Stomach smooth muscle (tissue), 2 donors: ENCODE measurements at regions not wholly inside any gene's neighbourhood (a gene's known extent, or its start where the extent isn't known, plus 50 kb on each side); places are given as distances from the start of the nearest gene placed in this dataset.
"Not testable (repeated sequence)": the region's sequence is repeated elsewhere in the genome, so short reads cannot be mapped to it uniquely, and the experiment has no call there.

Experiments used
- H3K27ac ChIP-seq: one replicate; pipeline ENCODE4 v1.7.0; 2013; ENCODE audit warnings: mild to moderate bottlenecking, low read length, inconsistent platforms
- H3K27me3 ChIP-seq, 2 donors: one replicate each; pipeline ENCODE4 v1.7.0; 2013; ENCODE audit warnings: low read length in 2 of 2; ENCODE audit not compliant: insufficient read depth in 2 of 2, control insufficient read depth in 1 of 2
- H3K36me3 ChIP-seq, 2 donors: one replicate each; pipeline ENCODE4 v1.7.0; 2013; ENCODE audit warnings: low read length in 2 of 2; ENCODE audit not compliant: control insufficient read depth in 2 of 2, insufficient read depth in 2 of 2
- H3K4me1 ChIP-seq: one replicate; pipeline ENCODE4 v1.7.0; 2013; ENCODE audit warnings: low read length; ENCODE audit not compliant: control insufficient read depth, insufficient read depth
- H3K4me3 ChIP-seq, 2 donors: one replicate each; pipeline ENCODE4 v1.7.0; 2013; ENCODE audit warnings: low read length in 2 of 2
- H3K9ac ChIP-seq, 2 donors: one replicate each; pipeline ENCODE4 v1.7.0; 2013; ENCODE audit warnings: low read length in 2 of 2, mild to moderate bottlenecking in 1 of 2
- H3K9me3 ChIP-seq, 2 donors: one replicate each; pipeline ENCODE4 v1.7.0; 2013; ENCODE audit warnings: low read length in 2 of 2; ENCODE audit not compliant: control insufficient read depth in 2 of 2
- donor health status: healthy.
- donor health status: Pancreatic carcinoma.

DNA sequence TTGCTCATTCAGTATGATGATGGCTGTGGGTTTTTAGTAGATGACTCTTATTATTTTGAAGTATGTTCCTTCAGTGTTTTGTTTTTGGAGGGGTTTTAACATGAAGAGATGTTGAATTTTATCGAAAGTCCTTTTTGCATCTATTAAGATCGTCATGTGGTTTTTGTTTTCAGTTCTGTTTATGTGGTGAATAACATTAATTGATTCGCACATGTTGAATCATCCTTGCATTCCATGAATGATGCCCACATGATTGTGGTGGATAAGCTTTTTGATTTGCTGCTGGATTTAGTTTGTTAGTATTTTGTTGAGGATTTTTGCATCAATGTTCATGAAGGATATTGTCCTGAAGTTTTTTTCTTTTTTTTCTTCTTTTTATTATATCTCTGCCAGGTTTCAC, 347.4 kb upstream of the EPHA5 start:
- no peaks in the 10 kb centered on the region for H3K4me1 ChIP-seq

DNA sequence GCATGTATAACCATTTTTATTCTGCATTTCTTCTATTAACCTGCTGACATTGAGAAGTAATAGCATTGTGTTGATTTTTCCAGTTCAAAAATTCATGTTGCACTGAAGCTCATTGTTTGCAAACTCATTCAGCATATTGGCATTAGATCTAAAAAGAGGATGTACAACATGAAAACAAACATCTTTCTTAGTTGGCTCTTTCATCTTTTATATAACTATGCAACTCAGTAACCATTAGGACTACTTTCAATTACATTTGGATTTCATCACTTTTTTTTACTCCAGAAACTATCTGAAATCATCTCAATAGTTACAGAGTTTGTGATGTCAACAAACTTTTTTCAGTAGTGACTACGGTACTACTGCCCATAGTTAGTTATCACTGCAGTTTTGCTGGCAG, 346.0 kb upstream of the EPHA5 start:
- H3K36me3 ChIP-seq, result no peaks in the 10 kb centered on the region
- no peak overlapping the region for H3K4me3 ChIP-seq

More for the DNA sequence above, 347.4 kb upstream of the EPHA5 start:
- no peaks in the 10 kb centered on the region for H3K27me3 ChIP-seq
- no peaks in the 10 kb centered on the region for H3K36me3 ChIP-seq
- H3K4me3 ChIP-seq, result no peak overlapping the region
- H3K27ac ChIP-seq, result no peak overlapping the region
- H3K9ac ChIP-seq, result no peak overlapping the region
- H3K9me3 ChIP-seq, result peaks cover 0 to 2% of the 10 kb centered on the region in 2 donors

GRCh38 chr4:66014146-66014765, 344.0 kb upstream of the EPHA5 start:
- Histone ChIP-seq H3K4me1 (no peaks in the 10 kb centered on the region), H3K9me3 (peaks cover 0 to 2% of the 10 kb centered on the region in 2 donors), H3K27ac (no peak overlapping the region), H3K9ac (no peak overlapping the region), H3K36me3 (no peaks in the 10 kb centered on the region), H3K27me3 (no peaks in the 10 kb centered on the region), H3K4me3 (no peak overlapping the region)

More for the DNA sequence above, 346.0 kb upstream of the EPHA5 start:
- Histone ChIP-seq H3K4me1 (no peaks in the 10 kb centered on the region), H3K27ac (no peak overlapping the region), H3K9me3 (peaks cover 0 to 2% of the 10 kb centered on the region in 2 donors), H3K9ac (no peak overlapping the region), H3K27me3 (no peaks in the 10 kb centered on the region)

DNA sequence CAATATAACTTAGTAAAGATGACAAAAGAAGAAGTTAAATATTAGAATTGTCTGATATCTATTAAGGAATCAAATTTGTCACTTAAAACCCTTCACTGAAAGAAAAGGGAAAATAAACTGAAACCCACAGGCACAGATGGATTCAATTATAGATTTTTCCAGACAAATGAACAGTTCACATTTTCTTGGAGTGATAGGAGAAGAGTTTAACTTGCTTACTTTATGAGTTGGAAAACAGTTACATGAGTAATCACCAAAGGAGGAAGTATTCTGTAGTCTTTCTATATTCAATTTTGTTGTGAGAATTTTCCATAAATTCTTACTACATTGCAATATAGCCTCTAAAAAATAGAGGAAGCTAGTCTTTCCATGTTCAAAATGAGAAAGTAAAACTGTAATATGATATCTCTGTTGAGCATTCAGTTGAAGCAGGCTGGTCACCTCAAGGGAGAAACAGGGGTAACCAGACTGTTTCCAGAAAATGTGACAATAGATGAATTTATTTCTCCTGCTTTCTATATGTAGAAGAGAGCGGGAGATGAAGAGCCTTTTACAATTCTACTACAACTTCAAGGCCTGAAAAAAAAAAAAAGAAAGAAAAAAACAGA, 330.3 kb upstream of the EPHA5 start:
- H3K9ac ChIP-seq, result no peak overlapping the region

DNA sequence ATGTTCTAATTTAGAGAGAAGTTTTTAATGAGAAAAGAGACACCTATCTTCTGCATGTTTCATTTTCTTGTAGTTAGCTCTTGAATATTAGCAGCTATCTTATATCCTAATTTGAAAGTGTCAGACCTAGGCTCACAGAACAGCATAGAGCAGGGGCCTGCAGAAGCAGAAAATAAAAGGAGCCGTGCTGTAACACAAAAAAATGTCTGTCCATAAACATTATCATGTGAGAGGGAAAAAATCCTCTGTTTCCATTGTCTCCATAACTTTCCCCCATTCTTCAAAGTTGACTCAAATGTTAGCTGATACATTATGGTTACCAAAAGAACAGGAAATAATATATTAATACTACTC, 329.2 kb upstream of the EPHA5 start:
- Histone ChIP-seq H3K4me1 (no peaks in the 10 kb centered on the region), H3K27me3 (no peaks in the 10 kb centered on the region), H3K27ac (no peak overlapping the region), H3K4me3 (no peak overlapping the region), H3K36me3 (no peaks in the 10 kb centered on the region), H3K9ac (no peak overlapping the region), H3K9me3 (no peaks in the 10 kb centered on the region)

More for the DNA sequence above, 330.3 kb upstream of the EPHA5 start:
- Histone ChIP-seq H3K4me3 (no peak overlapping the region), H3K27ac (no peak overlapping the region), H3K36me3 (no peaks in the 10 kb centered on the region), H3K27me3 (no peaks in the 10 kb centered on the region), H3K4me1 (no peaks in the 10 kb centered on the region), H3K9me3 (no peaks in the 10 kb centered on the region)

DNA sequence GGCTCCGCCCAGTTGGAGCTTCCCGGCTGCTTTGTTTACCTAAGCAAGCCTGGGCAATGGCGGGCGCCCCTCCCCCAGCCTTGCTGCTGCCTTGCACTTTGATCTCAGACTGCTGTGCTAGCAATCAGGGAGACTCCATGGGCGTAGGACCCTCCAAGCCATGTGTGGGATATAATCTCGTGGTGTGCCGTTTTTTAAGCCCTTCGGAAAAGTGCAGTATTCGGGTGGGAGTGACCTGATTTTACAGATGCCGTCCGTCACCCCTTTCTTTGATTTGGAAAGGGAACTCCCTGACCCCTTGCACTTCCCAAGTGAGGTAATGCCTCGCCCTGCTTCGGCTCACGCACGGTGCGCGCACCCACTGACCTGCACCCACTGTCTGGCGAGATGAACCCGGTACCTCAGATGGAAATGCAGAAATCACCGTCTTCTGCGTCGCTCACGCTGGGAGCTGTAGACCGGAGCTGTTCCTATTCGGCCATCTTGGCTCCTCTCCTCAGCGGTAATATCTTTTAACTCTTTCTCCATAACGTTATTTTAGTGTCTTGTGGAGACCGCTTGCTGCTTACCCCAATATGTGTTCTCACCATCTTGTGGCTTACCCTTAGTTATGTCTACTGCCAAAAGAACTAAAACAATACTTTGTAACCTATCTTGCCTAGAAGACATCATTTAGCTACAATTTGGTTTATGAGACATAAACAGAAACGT, 328.7 kb upstream of the EPHA5 start:
- not testable (repeated sequence) for H3K9me3 ChIP-seq, H3K9ac ChIP-seq, H3K4me3 ChIP-seq, H3K36me3 ChIP-seq, H3K27me3 ChIP-seq, H3K27ac ChIP-seq, H3K4me1 ChIP-seq

- H3K36me3 ChIP-seq, result no peaks in the 10 kb centered on the region
- H3K9ac ChIP-seq, result no peak overlapping the region
- no peak overlapping the region for H3K27ac ChIP-seq
- H3K9me3 ChIP-seq, result no peaks in the 10 kb centered on the region
- no peaks in the 10 kb centered on the region for H3K4me1 ChIP-seq
- H3K4me3 ChIP-seq, result no peak overlapping the region
- H3K27me3 ChIP-seq, result no peaks in the 10 kb centered on the region
These were observed 312.8 kb upstream of the EPHA5 start for GRCh38 chr4:65983061-65983460.

GRCh38 chr4:65976287-65976686, 306.0 kb upstream of the EPHA5 start:
- Histone ChIP-seq H3K9me3 (peaks cover 0 to 4% of the 10 kb centered on the region in 2 donors), H3K4me3 (no peak overlapping the region), H3K4me1 (no peaks in the 10 kb centered on the region), H3K9ac (no peak overlapping the region), H3K27me3 (no peaks in the 10 kb centered on the region), H3K27ac (no peak overlapping the region), H3K36me3 (no peaks in the 10 kb centered on the region)

DNA sequence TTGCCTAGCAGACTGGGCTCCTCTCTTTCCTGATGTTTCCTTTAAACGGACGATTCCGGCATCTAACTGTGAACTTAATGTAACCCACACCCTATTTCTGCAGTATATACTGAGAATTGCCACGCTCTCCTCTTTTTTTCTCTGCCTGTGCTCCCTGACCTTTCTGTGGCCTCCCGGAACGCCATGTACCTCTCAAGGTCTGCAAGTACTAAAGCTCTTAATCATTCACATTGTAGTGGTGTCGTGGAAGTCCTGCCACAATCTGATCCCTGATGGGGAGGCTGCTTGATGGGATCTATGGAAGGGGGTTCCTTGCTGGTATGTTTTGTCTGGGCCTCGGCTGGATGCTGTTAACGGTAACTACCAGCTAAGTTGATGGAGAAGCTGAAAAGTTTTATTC, 302.9 kb upstream of the EPHA5 start:
- no peak overlapping the region for H3K27ac ChIP-seq
- no peaks in the 10 kb centered on the region for H3K4me1 ChIP-seq
- H3K27me3 ChIP-seq, result no peaks in the 10 kb centered on the region
- no peak overlapping the region for H3K4me3 ChIP-seq
- H3K9ac ChIP-seq, result no peak overlapping the region
- H3K36me3 ChIP-seq, result no peaks in the 10 kb centered on the region
- H3K9me3 ChIP-seq, result peaks cover 0 to 4% of the 10 kb centered on the region in 2 donors

DNA sequence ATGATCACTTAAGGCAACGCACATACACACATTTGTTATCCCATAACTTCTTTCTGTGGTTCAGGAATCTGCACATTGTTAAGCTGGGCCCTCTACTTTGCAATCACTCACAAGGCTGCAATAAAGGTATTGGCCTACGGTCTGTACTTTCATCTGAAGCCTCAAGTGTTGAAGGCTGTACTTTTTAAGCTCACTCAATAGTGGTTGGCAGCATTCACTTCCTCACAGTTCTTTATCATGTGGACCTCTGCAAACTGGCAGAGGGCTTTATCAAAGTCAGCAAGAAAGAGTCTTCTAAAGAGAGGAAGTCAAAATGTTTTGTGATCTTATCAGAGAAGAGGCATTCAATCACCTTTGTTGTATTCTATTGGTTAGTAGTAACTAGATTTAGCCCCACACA, 301.4 kb upstream of the EPHA5 start:
- Histone ChIP-seq H3K4me3 (no peak overlapping the region), H3K27ac (no peak overlapping the region), H3K9ac (no peak overlapping the region), H3K4me1 (no peaks in the 10 kb centered on the region), H3K27me3 (no peaks in the 10 kb centered on the region), H3K36me3 (no peaks in the 10 kb centered on the region), H3K9me3 (peaks cover 0 to 4% of the 10 kb centered on the region in 2 donors)
